IMR-90 (cell line): ENCODE measurements at regions not wholly inside any gene's neighbourhood (a gene's known extent, or its start where the extent isn't known, plus 50 kb on each side); places are given as distances from the start of the nearest gene placed in this dataset.

Experiments used
- ATAC-seq: fragments of 200-7000 bp; cut with Tn5 transposase; 2 replicates; pipeline ENCODE4 v1.9.1; 2020; ENCODE audit warnings: low read depth, mild to moderate bottlenecking, moderate library complexity
- BruUV-seq: library from RNA; stranded (reverse); fragments of 400-500 nt; replicated peaks from 2 replicates; lab custom pipeline; 2021; lab: Mats Ljungman, UMichigan
- CTCF ChIA-PET: fragments of 300-600 bp; formaldehyde crosslinking; extraction: SDS; loops from one replicate; lab custom pipeline; 2021; ENCODE audit warnings: antibody characterized with exemption; lab: Yijun Ruan, JAX
- POLR2A ChIA-PET: fragments of 300-600 bp; sonication (Branson Sonifier 250); formaldehyde crosslinking; loops from one replicate; lab custom pipeline; 2022; ENCODE audit warnings: antibody characterized with exemption; ENCODE audit not compliant: unreplicated experiment; lab: Charles Lee
- DNase-seq: peaks from one replicate; pipeline ENCODE4 v3.0.0; 2013
- H2AFZ ChIP-seq: replicated peaks from 2 replicates; pipeline ENCODE3; 2013; ENCODE audit warnings: low read length, mild to moderate bottlenecking; ENCODE audit not compliant: poor library complexity
- H2AK5ac ChIP-seq: 2 replicates; pipeline ENCODE4 v1.6.1; 2013; ENCODE audit warnings: low read depth, low read length, inconsistent platforms
- H2AK9ac ChIP-seq: replicated peaks from 2 replicates; pipeline ENCODE3; 2013; ENCODE audit warnings: mild to moderate bottlenecking, low read depth, low read length, moderate library complexity; ENCODE audit not compliant: poor library complexity
- H2BK120ac ChIP-seq: 2 replicates; pipeline ENCODE4 v1.6.1; 2013; ENCODE audit warnings: low read depth, low read length, inconsistent platforms
- H2BK15ac ChIP-seq: 3 replicates; pipeline ENCODE4 v1.6.1; 2013; ENCODE audit warnings: low read depth, low read length, inconsistent platforms
- H2BK20ac ChIP-seq: 2 replicates; pipeline ENCODE4 v1.6.1; 2013; ENCODE audit warnings: low read depth, mild to moderate bottlenecking, inconsistent platforms, low read length, moderate library complexity
- H2BK5ac ChIP-seq: 2 replicates; pipeline ENCODE4 v1.6.1; 2013; ENCODE audit warnings: mild to moderate bottlenecking, low read depth, low read length, inconsistent platforms; ENCODE audit not compliant: poor library complexity, severe bottlenecking
- H3K14ac ChIP-seq: replicated peaks from 2 replicates; pipeline ENCODE4 v1.6.1; 2013; ENCODE audit warnings: low read depth, low read length, inconsistent platforms
- H3K18ac ChIP-seq: 2 replicates; pipeline ENCODE4 v1.6.1; 2013; ENCODE audit warnings: low read depth, low read length, control low read depth
- H3K23ac ChIP-seq: 2 replicates; pipeline ENCODE4 v1.6.1; 2013; ENCODE audit warnings: low read depth, low read length, inconsistent platforms
- H3K27ac ChIP-seq: 2 replicates; pipeline ENCODE4 v1.5.1; 2013; ENCODE audit warnings: mild to moderate bottlenecking, control low read depth, low read length; ENCODE audit not compliant: insufficient read depth
- H3K27me3 ChIP-seq: 2 replicates; pipeline ENCODE4 v1.6.1; 2013; ENCODE audit warnings: low read length; ENCODE audit not compliant: control insufficient read depth, insufficient read depth
- H3K36me3 ChIP-seq: 2 replicates; pipeline ENCODE4 v1.6.1; 2013; ENCODE audit warnings: low read length, mixed read lengths; ENCODE audit not compliant: control insufficient read depth, insufficient read depth
- H3K4ac ChIP-seq: 2 replicates; pipeline ENCODE4 v1.6.1; 2013; ENCODE audit warnings: low read depth, low read length, inconsistent platforms
- H3K4me1 ChIP-seq: 2 replicates; pipeline ENCODE4 v1.6.1; 2013; ENCODE audit warnings: low read length, mixed read lengths; ENCODE audit not compliant: control insufficient read depth, insufficient read depth
- H3K4me2 ChIP-seq: 2 replicates; pipeline ENCODE4 v1.6.1; 2013; ENCODE audit warnings: low read depth, mild to moderate bottlenecking, control low read depth, low read length, moderate library complexity
- H3K4me3 ChIP-seq: 2 replicates; pipeline ENCODE4 v1.5.1; 2013; ENCODE audit warnings: low read depth, mild to moderate bottlenecking, control low read depth, low read length, moderate library complexity; ENCODE audit not compliant: insufficient read depth
- H3K56ac ChIP-seq: 2 replicates; pipeline ENCODE4 v1.6.1; 2013; ENCODE audit warnings: low read length, inconsistent platforms; ENCODE audit not compliant: insufficient read depth; ENCODE audit errors: extremely low read depth
- H3K79me1 ChIP-seq, 2 experiments: 2 replicates each; pipeline ENCODE4 v1.6.1; 2013; ENCODE audit warnings: low read length in 2 of 2, inconsistent platforms in 1 of 2, low read depth in 1 of 2
- H3K9ac ChIP-seq: 2 replicates; pipeline ENCODE4 v1.6.1; 2013; ENCODE audit warnings: low read depth, low read length, control low read depth
- H3K9me1 ChIP-seq: 2 replicates; pipeline ENCODE4 v1.6.1; 2013; ENCODE audit warnings: low read length, inconsistent platforms; ENCODE audit not compliant: insufficient read depth
- H3K9me3 ChIP-seq: 2 replicates; pipeline ENCODE4 v1.6.1; 2013; ENCODE audit warnings: low read length; ENCODE audit not compliant: control insufficient read depth, insufficient read depth
- H4K20me1 ChIP-seq: 2 replicates; pipeline ENCODE4 v1.6.1; 2013; ENCODE audit warnings: low read length, inconsistent platforms; ENCODE audit not compliant: insufficient read depth
- H4K5ac ChIP-seq: 2 replicates; pipeline ENCODE4 v1.6.1; 2013; ENCODE audit warnings: mild to moderate bottlenecking, low read depth, low read length, control low read depth
- H4K8ac ChIP-seq, 2 experiments: 2 replicates each; pipeline ENCODE4 v1.6.1; 2013; ENCODE audit warnings: low read depth in 2 of 2, low read length in 2 of 2, control low read depth in 1 of 2, inconsistent platforms in 1 of 2
- H4K91ac ChIP-seq: 2 replicates; pipeline ENCODE4 v1.6.1; 2013; ENCODE audit warnings: low read depth, low read length, inconsistent platforms; ENCODE audit not compliant: insufficient read depth
- WGBS, 2 experiments: methylation state at CpG; one replicate each; pipeline versions ENCODE4 v1.1.5 to v1.1.7; 2013; ENCODE audit warnings: missing lambda C conversion rate in 2 of 2; ENCODE audit not compliant: insufficient read length in 1 of 2; ENCODE audit errors: extremely low coverage in 2 of 2; 5-methylcytosine and 5-hydroxymethylcytosine counted together
- dilution Hi-C: fragments of 300-500 bp; cut with HindIII; formaldehyde crosslinking; loops from one replicate; pipeline ENCODE4 v1.14.3; 2018; ENCODE audit warnings: low sequenced_read_pairs; ENCODE audit not compliant: unreplicated experiment
- in situ Hi-C: fragments of 300-500 bp; cut with MboI; formaldehyde crosslinking; loops from 3 replicates; pipeline ENCODE4 v1.14.3; 2019; ENCODE audit warnings: low sequenced_read_pairs, inconsistent platforms, mixed read lengths
- intact Hi-C: fragments of 100-400 bp; cut with micrococcal nuclease; formaldehyde crosslinking; loops from 2 replicates; pipeline ENCODE4 v1.10.0; 2022
- TF ChIP-seq, protein P1 (sequence below): conservative IDR thresholded peaks from 2 replicates; pipeline ENCODE4 v1.5.1; 2012; ENCODE audit warnings: mild to moderate bottlenecking, low read depth, low read length, improper control_type of control experiment

DNA sequence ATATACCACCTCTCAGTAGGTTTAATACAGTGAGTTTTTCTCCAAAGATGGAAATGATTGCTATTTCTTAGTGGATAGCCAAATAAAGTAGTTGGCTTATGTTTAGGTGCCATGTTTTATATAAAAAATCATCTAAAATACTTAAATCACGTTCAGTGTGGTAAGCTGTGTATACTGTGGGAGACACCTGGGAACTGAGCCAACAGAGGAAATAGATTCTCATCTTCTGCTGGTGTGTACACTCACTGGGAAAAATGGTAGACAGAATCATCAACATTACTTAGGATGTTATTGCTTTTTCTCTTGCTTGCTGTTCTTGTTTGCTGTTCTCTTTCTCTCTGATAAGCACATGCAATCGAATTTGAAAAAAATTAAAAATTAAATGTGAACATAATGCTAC is 112.6 kb upstream of the MB21D2 start:
- Histone ChIP-seq H3K9me1 (no peaks in the 10 kb centered on the region), H2AFZ (no peak overlapping the region), H3K14ac (no peak overlapping the region), H2BK15ac (no peak overlapping the region), H2BK120ac (no peak overlapping the region), H3K56ac (no peak overlapping the region), H3K79me1 (no peaks in the 10 kb centered on the region), H3K36me3 (no peaks in the 10 kb centered on the region), H2AK5ac (no peak overlapping the region), H3K27ac (no peak overlapping the region), H3K9ac (no peak overlapping the region), H3K4me2 (no peak overlapping the region), H3K9me3 (no peaks in the 10 kb centered on the region), H2BK20ac (no peak overlapping the region), H4K91ac (no peak overlapping the region), H4K5ac (no peak overlapping the region), H4K8ac (no peak overlapping the region), H3K27me3 (peaks cover 10% of the 10 kb centered on the region), H2AK9ac (no peak overlapping the region), H3K4me3 (no peak overlapping the region), H3K4me1 (no peaks in the 10 kb centered on the region), H3K18ac (no peak overlapping the region), H3K23ac (no peak overlapping the region), H3K4ac (no peak overlapping the region), H4K20me1 (no peaks in the 10 kb centered on the region), H2BK5ac (no peak overlapping the region)
- WGBS, 2 experiments: no CpG with 5 or more reads among the region's 2 CpGs
- TF ChIP-seq, protein P1, sequence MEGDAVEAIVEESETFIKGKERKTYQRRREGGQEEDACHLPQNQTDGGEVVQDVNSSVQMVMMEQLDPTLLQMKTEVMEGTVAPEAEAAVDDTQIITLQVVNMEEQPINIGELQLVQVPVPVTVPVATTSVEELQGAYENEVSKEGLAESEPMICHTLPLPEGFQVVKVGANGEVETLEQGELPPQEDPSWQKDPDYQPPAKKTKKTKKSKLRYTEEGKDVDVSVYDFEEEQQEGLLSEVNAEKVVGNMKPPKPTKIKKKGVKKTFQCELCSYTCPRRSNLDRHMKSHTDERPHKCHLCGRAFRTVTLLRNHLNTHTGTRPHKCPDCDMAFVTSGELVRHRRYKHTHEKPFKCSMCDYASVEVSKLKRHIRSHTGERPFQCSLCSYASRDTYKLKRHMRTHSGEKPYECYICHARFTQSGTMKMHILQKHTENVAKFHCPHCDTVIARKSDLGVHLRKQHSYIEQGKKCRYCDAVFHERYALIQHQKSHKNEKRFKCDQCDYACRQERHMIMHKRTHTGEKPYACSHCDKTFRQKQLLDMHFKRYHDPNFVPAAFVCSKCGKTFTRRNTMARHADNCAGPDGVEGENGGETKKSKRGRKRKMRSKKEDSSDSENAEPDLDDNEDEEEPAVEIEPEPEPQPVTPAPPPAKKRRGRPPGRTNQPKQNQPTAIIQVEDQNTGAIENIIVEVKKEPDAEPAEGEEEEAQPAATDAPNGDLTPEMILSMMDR: no peak
- ATAC-seq (no peak), DNase-seq (peak; percentile 42)
- ChIA-PET POLR2A (no interaction called here), CTCF (no interaction called here)
- dilution Hi-C loops (no loop called here), intact Hi-C loops (no loop called here), in situ Hi-C loops (loop anchor here (25.0 kb wide), 1 partner anchor 468 kb away; no protein-coding TSS in a partner anchor)
- no TSS peak for BruUV-seq
